RWPE2 (cell line): ENCODE measurements at regions not wholly inside any gene's neighbourhood (a gene's known extent, or its start where the extent isn't known, plus 50 kb on each side); places are given as distances from the start of the nearest gene placed in this dataset.

Source experiments
- ATAC-seq: fragments of 200-7000 bp; cut with Tn5 transposase; 3 replicates; pipeline ENCODE4 v1.9.1; 2021; ENCODE audit warnings: low read depth
- DNase-seq: peaks from one replicate; pipeline ENCODE4 v3.0.0-alpha.2; 2020; ENCODE audit warnings: low spot score
- H3K27ac ChIP-seq: fragments of 450-650 bp; 2 replicates; pipeline ENCODE4 v1.5.1; 2017; ENCODE audit warnings: mild to moderate bottlenecking; ENCODE audit not compliant: poor library complexity, severe bottlenecking
- H3K27me3 ChIP-seq: fragments of 250-450 bp; sonication (Bioruptor Pico); 2 replicates; pipeline ENCODE4 v1.5.1; 2021; ENCODE audit warnings: mild to moderate bottlenecking, moderate library complexity; ENCODE audit not compliant: insufficient read depth, poor library complexity, severe bottlenecking
- H3K36me3 ChIP-seq: fragments of 250-450 bp; sonication (Bioruptor Pico); 2 replicates; pipeline ENCODE4 v1.5.1; 2020; ENCODE audit warnings: low read depth, mild to moderate bottlenecking, moderate library complexity
- H3K4me1 ChIP-seq: fragments of 250-450 bp; sonication (Bioruptor Pico); 2 replicates; pipeline ENCODE4 v1.5.1; 2021; ENCODE audit warnings: mild to moderate bottlenecking, moderate library complexity; ENCODE audit not compliant: insufficient read depth, poor library complexity, severe bottlenecking
- H3K4me3 ChIP-seq: fragments of 250-450 bp; sonication (Bioruptor Pico); 2 replicates; pipeline ENCODE4 v1.5.1; 2021; ENCODE audit warnings: mild to moderate bottlenecking, moderate library complexity; ENCODE audit not compliant: severe bottlenecking
- H3K9me3 ChIP-seq: fragments of 250-450 bp; sonication (Bioruptor Pico); 2 replicates; pipeline ENCODE4 v1.5.1; 2021; ENCODE audit warnings: mild to moderate bottlenecking, moderate library complexity; ENCODE audit not compliant: severe bottlenecking
- CTCF ChIP-seq: fragments of 450-650 bp; IDR thresholded peaks from one replicate; pipeline ENCODE4 v1.5.1; 2017; ENCODE audit warnings: mild to moderate bottlenecking, moderate library complexity; ENCODE audit not compliant: poor library complexity, severe bottlenecking

- H3K4me3 ChIP-seq, result no peak overlapping the region
- no peak for TF ChIP-seq CTCF
- H3K9me3 ChIP-seq, result no peaks in the 10 kb centered on the region
- H3K27ac ChIP-seq, result no peak overlapping the region
- no peak for DNase-seq
- H3K27me3 ChIP-seq, result no peaks in the 10 kb centered on the region
- no peaks in the 10 kb centered on the region for H3K36me3 ChIP-seq
- H3K4me1 ChIP-seq, result no peaks in the 10 kb centered on the region
- ATAC-seq, result no peak
Observed at GRCh38 chr10:121426307-121426706, 171.9 kb downstream of the FGFR2 start.
